ELF-1 (cell line): ENCODE measurements at regions not wholly inside any gene's neighbourhood (a gene's known extent, or its start where the extent isn't known, plus 50 kb on each side); places are given as distances from the start of the nearest gene placed in this dataset.

Experiments
- DNase-seq: peaks from one replicate; pipeline ENCODE4 v3.0.0-alpha.2; 2016; ENCODE audit warnings: low read depth, low spot score

DNA sequence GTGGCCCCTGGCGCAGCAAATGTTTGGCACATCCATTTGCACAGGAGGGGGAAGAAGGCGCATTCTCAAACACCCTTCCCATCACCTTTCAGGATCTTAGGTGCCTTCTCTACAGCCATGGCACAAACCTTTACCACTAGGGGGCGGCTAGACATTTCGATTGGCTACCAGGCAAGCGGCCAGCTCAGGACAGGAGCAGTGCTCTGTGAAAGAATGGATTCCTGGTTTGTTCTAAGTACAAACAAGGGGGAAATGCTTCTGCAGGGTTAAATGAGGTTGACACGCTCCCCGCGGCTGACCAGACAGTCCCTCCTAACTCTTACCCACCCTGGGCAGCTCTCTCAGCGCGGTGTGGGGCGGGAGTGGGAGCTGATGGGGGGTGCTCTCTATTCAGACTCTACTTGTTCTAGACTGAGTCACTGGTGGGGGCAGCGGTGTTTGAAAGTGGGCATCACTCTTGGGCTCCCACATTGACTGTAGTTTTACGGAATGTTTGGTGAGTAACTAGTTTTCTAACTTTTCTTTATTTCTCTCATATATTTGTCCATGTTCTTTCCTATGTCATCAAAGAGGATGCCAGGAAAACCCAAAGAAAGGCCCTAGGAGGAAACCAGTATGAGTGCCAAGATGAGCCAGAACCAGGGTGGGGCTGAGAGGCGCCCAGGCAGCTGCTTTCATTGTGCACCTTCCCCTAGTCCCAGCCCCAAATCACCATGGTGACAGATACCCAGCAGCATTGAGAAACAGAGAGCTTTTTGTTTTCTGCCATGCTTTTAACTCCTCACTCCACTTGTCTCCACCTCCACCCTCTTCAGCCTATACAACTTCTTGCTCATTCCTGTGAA is 61.4 kb upstream of the GPR158 start:
- peak; percentile 84 for DNase-seq

DNA sequence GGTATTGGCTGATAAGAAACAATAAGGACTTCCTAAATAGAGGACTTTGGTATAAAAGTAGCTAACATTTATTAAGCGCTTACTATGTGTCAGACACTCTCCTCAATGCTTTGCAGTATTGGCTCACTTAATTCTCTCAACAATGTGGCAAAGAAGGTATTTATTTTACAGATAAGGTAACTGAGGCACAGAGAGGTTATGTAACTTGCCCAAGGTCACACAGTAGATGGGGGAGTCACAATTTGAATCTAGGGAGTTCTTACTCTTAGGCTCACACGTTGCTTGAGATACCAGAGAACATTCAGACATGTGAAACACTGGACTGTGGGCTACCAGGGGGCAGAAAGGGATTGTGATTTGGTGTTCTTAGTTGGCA is 60.8 kb upstream of the GPR158 start:
- no peak for DNase-seq

DNA sequence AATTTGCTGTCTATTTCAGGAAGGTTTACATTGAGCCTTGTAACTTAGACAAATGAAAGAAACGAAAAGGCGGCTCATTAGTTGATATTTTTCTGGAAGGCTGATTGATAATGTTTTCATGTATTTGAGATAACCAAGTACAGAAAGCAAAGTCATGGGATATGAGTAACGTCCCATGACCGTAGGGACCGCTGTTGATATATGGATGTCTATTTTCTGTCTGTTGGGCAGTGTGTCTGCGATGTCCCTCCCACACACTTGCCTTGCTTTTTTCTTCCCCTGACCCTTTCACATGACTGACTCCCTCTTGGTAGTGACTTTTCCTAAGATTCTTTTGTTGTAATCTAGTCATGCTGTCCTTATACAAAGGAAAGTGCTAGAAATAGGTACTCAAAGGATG is 57.0 kb upstream of the GPR158 start:
- no peak for DNase-seq

DNA sequence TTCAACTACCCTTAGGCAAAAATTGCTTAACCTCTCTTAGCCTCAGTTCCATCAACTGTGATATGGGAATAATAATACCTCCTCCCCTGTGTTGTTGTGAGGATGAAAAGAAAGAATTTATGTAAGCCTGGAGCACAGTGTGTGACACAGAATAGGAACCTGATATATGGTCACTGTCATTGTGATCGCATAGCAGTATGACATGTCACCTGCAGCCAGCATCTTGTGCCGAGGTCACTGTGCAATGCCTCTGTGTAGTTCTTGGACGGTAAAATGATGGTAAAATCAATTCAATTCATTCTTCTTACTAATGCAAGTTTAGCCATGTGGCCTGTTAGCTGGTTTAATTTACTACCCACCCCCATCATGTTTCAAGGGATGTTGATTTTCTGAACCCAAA is 54.6 kb upstream of the GPR158 start:
- DNase-seq: no peak
